CD14-positive monocyte (primary cell): ENCODE measurements at regions not wholly inside any gene's neighbourhood (a gene's known extent, or its start where the extent isn't known, plus 50 kb on each side); places are given as distances from the start of the nearest gene placed in this dataset.

Experiments
- DNase-seq, 3 donors: peaks; one replicate each; pipeline ENCODE4 v3.0.0-alpha.2; 2011 to 2022
- H2AFZ ChIP-seq: 2 replicates; pipeline ENCODE4 v1.6.0; 2012; ENCODE audit warnings: mild to moderate bottlenecking, low read depth, low read length, inconsistent platforms; ENCODE audit not compliant: insufficient read depth, poor library complexity, severe bottlenecking
- H3K27ac ChIP-seq, 2 donors: 1 replicate in 1 of 2; 2 replicates in 1 of 2; pipeline ENCODE4 v1.5.1; 2012 to 2013; ENCODE audit warnings: low read length in 2 of 2, control low read depth in 1 of 2, inconsistent platforms in 1 of 2, low read depth in 1 of 2, mild to moderate bottlenecking in 1 of 2
- H3K27me3 ChIP-seq, 2 donors: one replicate each; pipeline versions ENCODE4 v1.6.0 to v1.6.1; 2011 to 2013; ENCODE audit warnings: low read length in 2 of 2; ENCODE audit not compliant: control insufficient read depth in 2 of 2, insufficient read depth in 2 of 2
- H3K36me3 ChIP-seq, 2 donors: replicated peaks in 1 of 2; 1 replicate in 1 of 2; 2 replicates in 1 of 2; pipeline versions ENCODE4 v1.5.1 to v1.6.1; 2012 to 2013; ENCODE audit warnings: low read length in 2 of 2, control low read depth in 1 of 2, inconsistent platforms in 1 of 2, mild to moderate bottlenecking in 1 of 2; ENCODE audit not compliant: insufficient read depth in 2 of 2, control insufficient read depth in 1 of 2
- H3K4me1 ChIP-seq, 2 donors: 1 replicate in 1 of 2; 2 replicates in 1 of 2; pipeline versions ENCODE4 v1.5.1 to v1.6.1; 2012 to 2013; ENCODE audit warnings: low read length in 2 of 2, control low read depth in 1 of 2, inconsistent platforms in 1 of 2, mild to moderate bottlenecking in 1 of 2, moderate library complexity in 1 of 2; ENCODE audit not compliant: insufficient read depth in 2 of 2, control insufficient read depth in 1 of 2
- H3K4me2 ChIP-seq: replicated peaks from 2 replicates; pipeline ENCODE3; 2012; ENCODE audit warnings: low read length, moderate library complexity, mild to moderate bottlenecking; ENCODE audit not compliant: poor library complexity, severe bottlenecking; ENCODE audit errors: extremely low read depth
- H3K4me3 ChIP-seq, 3 experiments: fragments of 200-600 bp in 1 of 3; sonication (generic) in 1 of 3; replicated peaks in 1 of 3; 1 replicate in 2 of 3; 2 replicates in 1 of 3; pipeline ENCODE4 v1.5.1; 2011 to 2013; ENCODE audit warnings: low read length in 3 of 3, mild to moderate bottlenecking in 3 of 3, control low read depth in 2 of 3, low read depth in 2 of 3, inconsistent platforms in 1 of 3, moderate library complexity in 1 of 3
- H3K79me2 ChIP-seq: 2 replicates; pipeline ENCODE4 v1.6.0; 2012; ENCODE audit warnings: mild to moderate bottlenecking, control low read depth, inconsistent platforms, low read length, moderate library complexity; ENCODE audit not compliant: insufficient read depth
- H3K9ac ChIP-seq: 2 replicates; pipeline ENCODE4 v1.6.0; 2017; ENCODE audit warnings: low read length, mild to moderate bottlenecking; ENCODE audit not compliant: insufficient read depth, poor library complexity, severe bottlenecking
- H3K9me3 ChIP-seq, 2 donors: replicated peaks in 1 of 2; 1 replicate in 1 of 2; 2 replicates in 1 of 2; pipeline versions ENCODE4 v1.5.1 to v1.6.1; 2012 to 2013; ENCODE audit warnings: low read length in 2 of 2, control low read depth in 1 of 2; ENCODE audit not compliant: control insufficient read depth in 1 of 2, insufficient read depth in 1 of 2
- H4K20me1 ChIP-seq: 2 replicates; pipeline ENCODE4 v1.6.0; 2012; ENCODE audit warnings: mild to moderate bottlenecking, low read length, control low read depth, moderate library complexity; ENCODE audit not compliant: insufficient read depth
- H3K27ac Mint-ChIP-seq, 7 donors: one replicate each; pipeline ENCODE4 v1.8.0; 2020; ENCODE audit warnings: mild to moderate bottlenecking in 7 of 7, mixed read lengths in 7 of 7, moderate library complexity in 6 of 7, inconsistent platforms in 2 of 7
- H3K27me3 Mint-ChIP-seq, 3 donors: one replicate each; pipeline ENCODE4 v1.8.0; 2021 to 2022; ENCODE audit warnings: low read depth in 3 of 3, mild to moderate bottlenecking in 3 of 3, mixed read lengths in 3 of 3, moderate library complexity in 3 of 3, inconsistent platforms in 1 of 3
- H3K36me3 Mint-ChIP-seq, 2 donors: one replicate each; pipeline ENCODE4 v1.8.0; 2020; ENCODE audit warnings: mixed read lengths in 2 of 2, inconsistent platforms in 1 of 2, mild to moderate bottlenecking in 1 of 2
- H3K4me1 Mint-ChIP-seq: one replicate; pipeline ENCODE4 v1.8.0; 2020; ENCODE audit warnings: mild to moderate bottlenecking, mixed read lengths
- H3K4me3 Mint-ChIP-seq, 2 donors: one replicate each; pipeline ENCODE4 v1.8.0; 2020; ENCODE audit warnings: mild to moderate bottlenecking in 2 of 2, mixed read lengths in 2 of 2, moderate library complexity in 1 of 2
- H3K9me3 Mint-ChIP-seq, 7 donors: one replicate each; pipeline ENCODE4 v1.8.0; 2020 to 2022; ENCODE audit warnings: mixed read lengths in 7 of 7, mild to moderate bottlenecking in 6 of 7, moderate library complexity in 6 of 7, inconsistent platforms in 2 of 7
- WGBS: methylation state at CpG from one replicate; pipeline ENCODE4 v1.1.5; 2013; ENCODE audit warnings: missing lambda C conversion rate; ENCODE audit not compliant: insufficient coverage; 5-methylcytosine and 5-hydroxymethylcytosine counted together
- intact Hi-C, 2 donors: fragments of 100-400 bp; cut with micrococcal nuclease; formaldehyde crosslinking; loops; one replicate each; pipeline versions ENCODE4 v1.15.0 to v1.15.1; 2023
- TF ChIP-seq, protein P1 (sequence below): fragments of 200-600 bp; IDR thresholded peaks from one replicate; pipeline ENCODE4 v1.8.0; 2022; ENCODE audit warnings: antibody characterized with exemption, mild to moderate bottlenecking

DNA sequence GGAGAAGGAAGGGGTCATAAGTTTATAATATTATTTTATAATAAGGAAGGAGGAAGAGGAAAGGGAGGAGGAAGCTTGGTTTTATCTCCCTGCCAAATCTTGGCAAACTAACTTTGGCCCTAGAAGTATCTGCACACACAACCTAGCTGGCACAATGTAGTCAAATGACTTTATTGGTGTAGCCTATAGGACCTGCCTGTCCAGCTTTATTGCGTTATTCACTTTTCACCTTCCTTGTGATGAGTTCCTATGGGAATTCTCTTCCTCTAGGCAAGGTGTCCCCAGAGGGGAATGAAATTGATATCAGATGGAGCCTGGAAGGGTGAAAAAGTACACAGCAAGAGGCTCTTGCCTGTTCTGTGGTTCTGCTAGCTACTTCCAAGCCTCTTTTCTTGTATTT, 111.2 kb upstream of the SLC25A36 start:
- Histone ChIP-seq H3K27me3 (no peaks in the 10 kb centered on the region), H3K79me2 (no peaks in the 10 kb centered on the region), H3K4me3 (no peak overlapping the region), H2AFZ (no peak overlapping the region), H3K36me3 (no peaks in the 10 kb centered on the region), H3K9ac (no peak overlapping the region), H3K4me2 (no peak overlapping the region), H3K4me1 (peaks cover 0 to 39% of the 10 kb centered on the region in 2 donors), H4K20me1 (no peaks in the 10 kb centered on the region), H3K9me3 (no peaks in the 10 kb centered on the region), H3K27ac (no peak overlapping the region)
- DNase-seq = no peak
- H3K4me1 Mint-ChIP-seq = peaks cover 46% of the 10 kb centered on the region
- intact Hi-C loops = no loop called here
- peaks cover 0 to 2% (median 0%) of the 10 kb centered on the region in 7 donors for H3K9me3 Mint-ChIP-seq
- H3K36me3 Mint-ChIP-seq = no peaks in the 10 kb centered on the region
- no peak overlapping the region for H3K27ac Mint-ChIP-seq
- WGBS = no CpG with 5 or more reads among the region's 1 CpG
- TF ChIP-seq, protein P1, sequence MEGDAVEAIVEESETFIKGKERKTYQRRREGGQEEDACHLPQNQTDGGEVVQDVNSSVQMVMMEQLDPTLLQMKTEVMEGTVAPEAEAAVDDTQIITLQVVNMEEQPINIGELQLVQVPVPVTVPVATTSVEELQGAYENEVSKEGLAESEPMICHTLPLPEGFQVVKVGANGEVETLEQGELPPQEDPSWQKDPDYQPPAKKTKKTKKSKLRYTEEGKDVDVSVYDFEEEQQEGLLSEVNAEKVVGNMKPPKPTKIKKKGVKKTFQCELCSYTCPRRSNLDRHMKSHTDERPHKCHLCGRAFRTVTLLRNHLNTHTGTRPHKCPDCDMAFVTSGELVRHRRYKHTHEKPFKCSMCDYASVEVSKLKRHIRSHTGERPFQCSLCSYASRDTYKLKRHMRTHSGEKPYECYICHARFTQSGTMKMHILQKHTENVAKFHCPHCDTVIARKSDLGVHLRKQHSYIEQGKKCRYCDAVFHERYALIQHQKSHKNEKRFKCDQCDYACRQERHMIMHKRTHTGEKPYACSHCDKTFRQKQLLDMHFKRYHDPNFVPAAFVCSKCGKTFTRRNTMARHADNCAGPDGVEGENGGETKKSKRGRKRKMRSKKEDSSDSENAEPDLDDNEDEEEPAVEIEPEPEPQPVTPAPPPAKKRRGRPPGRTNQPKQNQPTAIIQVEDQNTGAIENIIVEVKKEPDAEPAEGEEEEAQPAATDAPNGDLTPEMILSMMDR = no peak
- no peaks in the 10 kb centered on the region for H3K27me3 Mint-ChIP-seq
- no peak overlapping the region for H3K4me3 Mint-ChIP-seq

DNA sequence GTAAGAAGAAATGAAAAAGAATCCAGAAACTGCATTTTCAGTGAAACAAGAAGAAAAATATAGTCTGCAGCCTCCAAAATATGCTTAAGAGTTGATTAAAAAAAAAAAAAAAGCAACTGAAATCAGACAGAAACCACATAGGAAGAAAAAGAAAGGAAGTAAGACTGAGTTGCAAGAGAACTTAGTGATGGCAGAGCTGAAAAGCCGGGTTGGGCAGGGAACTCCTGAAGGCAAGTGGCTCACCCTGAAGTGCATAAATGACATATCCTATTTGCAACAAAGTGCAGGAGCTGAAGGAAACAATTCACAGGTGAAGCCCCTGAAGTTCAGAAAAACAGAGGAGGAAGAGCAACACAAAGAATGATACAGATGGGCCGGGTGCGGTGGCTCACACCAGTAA, 108.8 kb upstream of the SLC25A36 start:
- H3K4me2 ChIP-seq = no peak overlapping the region
- peak overlapping the region; percentile 22 to 91 (median 84) for H3K27ac Mint-ChIP-seq

More for the DNA sequence above, 108.8 kb upstream of the SLC25A36 start:
- H3K79me2 ChIP-seq = no peaks in the 10 kb centered on the region
- Mint-ChIP-seq H3K27me3 (no peaks in the 10 kb centered on the region), H3K9me3 (peaks cover 0 to 2% (median 0%) of the 10 kb centered on the region in 7 donors), H3K36me3 (no peaks in the 10 kb centered on the region), H3K4me3 (peak overlapping the region; percentile 34 to 85), H3K4me1 (peaks cover 44% of the 10 kb centered on the region)
- WGBS = 0% methylated on average over 1 of the region's 3 CpGs
- H4K20me1 ChIP-seq = no peaks in the 10 kb centered on the region
- peak overlapping the region in 1 of 2 donors; percentile 29 for H3K27ac ChIP-seq
- H3K4me1 ChIP-seq = peaks cover 0 to 39% of the 10 kb centered on the region in 2 donors
- TF ChIP-seq, protein P1 = no peak
- H2AFZ ChIP-seq = no peak overlapping the region
- intact Hi-C loops = no loop called here
- no peaks in the 10 kb centered on the region for H3K9me3 ChIP-seq
- no peak overlapping the region for H3K9ac ChIP-seq
- no peak overlapping the region for H3K4me3 ChIP-seq
- H3K27me3 ChIP-seq = no peaks in the 10 kb centered on the region
- peak in 2 of 3 donors; percentile 35 to 48 for DNase-seq
- no peaks in the 10 kb centered on the region for H3K36me3 ChIP-seq
